HEK293 (cell line): ENCODE measurements at regions not wholly inside any gene's neighbourhood (a gene's known extent, or its start where the extent isn't known, plus 50 kb on each side); places are given as distances from the start of the nearest gene placed in this dataset.

Experiments
- CTCF ChIA-PET: fragments of 350-600 bp; formaldehyde crosslinking; extraction: SDS; loops from one replicate; lab custom pipeline; 2021; ENCODE audit warnings: antibody characterized with exemption; lab: Yijun Ruan, JAX
- POLR2A ChIA-PET: fragments of 300-600 bp; formaldehyde crosslinking; extraction: SDS; loops from one replicate; lab custom pipeline; 2020; ENCODE audit warnings: antibody characterized with exemption, inconsistent platforms; lab: Yijun Ruan, JAX
- H3K27ac ChIP-seq: fragments of 200-500 bp; sonication (Bioruptor generic); 2 replicates; pipeline ENCODE4 v1.5.1; 2014; ENCODE audit warnings: low read depth, low read length, control low read depth, inconsistent platforms; ENCODE audit errors: extremely low read depth
- H3K36me3 ChIP-seq, 2 experiments: fragments of 200-500 bp in 1 of 2; sonication (Bioruptor generic) in 1 of 2; 1 replicate in 1 of 2; 2 replicates in 1 of 2; pipeline ENCODE4 v1.5.1; 2014 to 2017; ENCODE audit warnings: inconsistent platforms in 2 of 2, low read length in 2 of 2; ENCODE audit not compliant: control insufficient read depth in 2 of 2, insufficient read depth in 1 of 2
- H3K4me1 ChIP-seq: fragments of 200-500 bp; sonication (Bioruptor generic); 2 replicates; pipeline ENCODE4 v1.5.1; 2014; ENCODE audit warnings: mild to moderate bottlenecking, low read length, inconsistent platforms; ENCODE audit not compliant: control insufficient read depth, insufficient read depth
- H3K4me3 ChIP-seq: 2 replicates; pipeline ENCODE4 v1.5.1; 2011; ENCODE audit warnings: low read depth, mild to moderate bottlenecking, control low read depth, low read length, moderate library complexity
- H3K9me3 ChIP-seq: fragments of 200-500 bp; sonication (Bioruptor generic); 2 replicates; pipeline ENCODE4 v1.5.1; 2014; ENCODE audit warnings: low read depth, low read length, inconsistent platforms; ENCODE audit not compliant: control insufficient read depth, insufficient read depth
- KLF10 ChIP-seq: fragments of 450-650 bp; IDR thresholded peaks from 2 replicates; pipeline ENCODE4 v1.5.1; 2018; ENCODE audit warnings: missing biosample characterization, mild to moderate bottlenecking, missing genetic modification characterization
- KLF17 ChIP-seq: fragments of 450-650 bp; formaldehyde crosslinking; IDR thresholded peaks from 2 replicates; pipeline ENCODE4 v1.5.1; 2016; ENCODE audit warnings: missing biosample characterization, missing genetic modification characterization
- OSR2 ChIP-seq: fragments of 450-650 bp; formaldehyde crosslinking; IDR thresholded peaks from 2 replicates; pipeline ENCODE4 v1.5.1; 2016; ENCODE audit warnings: missing biosample characterization, missing genetic modification characterization
- OVOL3 ChIP-seq: fragments of 450-650 bp; formaldehyde crosslinking; IDR thresholded peaks from 2 replicates; pipeline ENCODE4 v1.5.1; 2016; ENCODE audit warnings: missing biosample characterization, missing genetic modification characterization
- PRDM2 ChIP-seq: fragments of 450-650 bp; formaldehyde crosslinking; IDR thresholded peaks from 2 replicates; pipeline ENCODE4 v1.5.1; 2016; ENCODE audit warnings: missing biosample characterization, missing genetic modification characterization, borderline replicate concordance
- RBAK ChIP-seq: fragments of 450-650 bp; formaldehyde crosslinking; IDR thresholded peaks from 2 replicates; pipeline ENCODE4 v1.5.1; 2016; ENCODE audit warnings: missing biosample characterization, missing genetic modification characterization
- TCF7L2 ChIP-seq: IDR thresholded peaks from 2 replicates; pipeline ENCODE4 v1.6.1; 2011; ENCODE audit warnings: low read depth, mild to moderate bottlenecking, inconsistent platforms, low read length, moderate library complexity, borderline replicate concordance
- WT1 ChIP-seq: fragments of 450-650 bp; formaldehyde crosslinking; IDR thresholded peaks from 2 replicates; pipeline ENCODE4 v1.5.1; 2016; ENCODE audit warnings: missing biosample characterization, missing genetic modification characterization
- ZBTB17 ChIP-seq: fragments of 450-650 bp; formaldehyde crosslinking; IDR thresholded peaks from 2 replicates; pipeline ENCODE4 v1.5.1; 2016; ENCODE audit warnings: missing biosample characterization, missing genetic modification characterization
- ZBTB7A ChIP-seq: fragments of 450-650 bp; formaldehyde crosslinking; IDR thresholded peaks from 2 replicates; pipeline ENCODE4 v1.5.1; 2016; ENCODE audit warnings: low read depth, missing biosample characterization, missing genetic modification characterization
- ZBTB8A ChIP-seq: fragments of 450-650 bp; formaldehyde crosslinking; IDR thresholded peaks from 2 replicates; pipeline ENCODE4 v1.5.1; 2016; ENCODE audit warnings: missing biosample characterization, missing genetic modification characterization
- ZNF266 ChIP-seq: fragments of 450-650 bp; formaldehyde crosslinking; IDR thresholded peaks from 2 replicates; pipeline ENCODE4 v1.5.1; 2016; ENCODE audit warnings: missing biosample characterization, missing genetic modification characterization, low read depth
- ZNF394 ChIP-seq: fragments of 450-650 bp; formaldehyde crosslinking; IDR thresholded peaks from 2 replicates; pipeline ENCODE4 v1.5.1; 2016; ENCODE audit warnings: missing biosample characterization, missing genetic modification characterization, mild to moderate bottlenecking, moderate library complexity, borderline replicate concordance
- ZNF561 ChIP-seq: fragments of 450-650 bp; IDR thresholded peaks from 2 replicates; pipeline ENCODE4 v1.5.1; 2018; ENCODE audit warnings: missing biosample characterization, missing genetic modification characterization, borderline replicate concordance
- ZNF585B ChIP-seq: fragments of 450-650 bp; formaldehyde crosslinking; IDR thresholded peaks from 2 replicates; pipeline ENCODE4 v1.5.1; 2016; ENCODE audit warnings: missing biosample characterization, missing genetic modification characterization
- ZNF830 ChIP-seq: fragments of 450-650 bp; IDR thresholded peaks from 2 replicates; pipeline ENCODE4 v1.5.0; 2018; ENCODE audit warnings: missing biosample characterization, missing genetic modification characterization, low read depth, mild to moderate bottlenecking, moderate library complexity
- ZSCAN18 ChIP-seq: fragments of 450-650 bp; formaldehyde crosslinking; IDR thresholded peaks from 2 replicates; pipeline ENCODE4 v1.5.1; 2016; ENCODE audit warnings: missing biosample characterization, missing genetic modification characterization
- TF ChIP-seq, protein P1 (sequence below): fragments of 450-650 bp; formaldehyde crosslinking; IDR thresholded peaks from 2 replicates; pipeline ENCODE4 v1.5.0; 2017; ENCODE audit warnings: missing biosample characterization, missing genetic modification characterization, borderline replicate concordance

- Histone ChIP-seq H3K27ac (no peak overlapping the region), H3K4me1 (no peaks in the 10 kb centered on the region), H3K36me3 (no peaks in the 10 kb centered on the region), H3K4me3 (no peak overlapping the region), H3K9me3 (no peaks in the 10 kb centered on the region)
- ChIA-PET CTCF (no interaction called here), POLR2A (no interaction called here)
- TF ChIP-seq ZBTB17 (tag by site-specific recombination) (no peak), OSR2 (no peak), KLF10 (tag by site-specific recombination) (no peak), PRDM2 (tag by site-specific recombination) (no peak), KLF17 (tag by site-specific recombination) (no peak), TCF7L2 (no peak)
These were observed 1324.9 kb downstream of the HACE1 start for GRCh38 chr6:103534814-103535213.

DNA sequence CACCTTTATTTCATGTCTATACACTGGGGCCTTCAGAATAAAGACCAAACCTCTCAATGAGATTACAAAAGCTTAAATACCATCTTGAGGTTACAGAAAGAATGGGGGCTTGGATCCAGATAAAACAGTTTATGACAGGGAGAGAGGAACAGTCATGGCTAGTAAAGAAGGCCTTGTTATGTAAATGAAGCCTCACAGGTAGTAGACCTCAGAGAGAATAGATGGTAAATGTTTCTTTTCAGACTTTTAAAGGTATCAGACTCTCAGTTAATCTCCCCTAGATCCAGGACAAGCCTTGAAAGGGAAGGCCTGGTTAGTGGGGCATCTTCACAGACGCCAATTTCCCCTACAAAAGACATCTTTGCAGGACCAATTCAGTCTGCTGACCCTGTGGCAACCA lies 1325.6 kb downstream of the HACE1 start:
- no peaks in the 10 kb centered on the region for H3K9me3 ChIP-seq
- no peak overlapping the region for H3K27ac ChIP-seq
- no peaks in the 10 kb centered on the region for H3K36me3 ChIP-seq
- no peak overlapping the region for H3K4me3 ChIP-seq
- ChIA-PET POLR2A (no interaction called here), CTCF (no interaction called here)
- H3K4me1 ChIP-seq: no peaks in the 10 kb centered on the region
- TF ChIP-seq RBAK (tag by site-specific recombination): no peak
- TF ChIP-seq ZNF394 (tag by site-specific recombination): no peak
- no peak for TF ChIP-seq PRDM2 (tag by site-specific recombination)
- TF ChIP-seq ZNF830 (tag by site-specific recombination): no peak
- TF ChIP-seq OVOL3 (tag by site-specific recombination): no peak
- TF ChIP-seq WT1 (tag by site-specific recombination): no peak
- no peak for TF ChIP-seq ZBTB7A (tag by site-specific recombination)
- TF ChIP-seq ZSCAN18: no peak
- TF ChIP-seq ZNF585B (tag by site-specific recombination): no peak
- TF ChIP-seq, protein P1, sequence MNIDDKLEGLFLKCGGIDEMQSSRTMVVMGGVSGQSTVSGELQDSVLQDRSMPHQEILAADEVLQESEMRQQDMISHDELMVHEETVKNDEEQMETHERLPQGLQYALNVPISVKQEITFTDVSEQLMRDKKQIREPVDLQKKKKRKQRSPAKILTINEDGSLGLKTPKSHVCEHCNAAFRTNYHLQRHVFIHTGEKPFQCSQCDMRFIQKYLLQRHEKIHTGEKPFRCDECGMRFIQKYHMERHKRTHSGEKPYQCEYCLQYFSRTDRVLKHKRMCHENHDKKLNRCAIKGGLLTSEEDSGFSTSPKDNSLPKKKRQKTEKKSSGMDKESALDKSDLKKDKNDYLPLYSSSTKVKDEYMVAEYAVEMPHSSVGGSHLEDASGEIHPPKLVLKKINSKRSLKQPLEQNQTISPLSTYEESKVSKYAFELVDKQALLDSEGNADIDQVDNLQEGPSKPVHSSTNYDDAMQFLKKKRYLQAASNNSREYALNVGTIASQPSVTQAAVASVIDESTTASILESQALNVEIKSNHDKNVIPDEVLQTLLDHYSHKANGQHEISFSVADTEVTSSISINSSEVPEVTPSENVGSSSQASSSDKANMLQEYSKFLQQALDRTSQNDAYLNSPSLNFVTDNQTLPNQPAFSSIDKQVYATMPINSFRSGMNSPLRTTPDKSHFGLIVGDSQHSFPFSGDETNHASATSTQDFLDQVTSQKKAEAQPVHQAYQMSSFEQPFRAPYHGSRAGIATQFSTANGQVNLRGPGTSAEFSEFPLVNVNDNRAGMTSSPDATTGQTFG (tag by site-specific recombination): no peak
- no peak for TF ChIP-seq ZNF561 (tag by site-specific recombination)
- no peak for TF ChIP-seq ZNF266
- TF ChIP-seq ZBTB8A (tag by site-specific recombination): no peak
